WTC11 (cell line): ENCODE measurements at regions not wholly inside any gene's neighbourhood (a gene's known extent, or its start where the extent isn't known, plus 50 kb on each side); places are given as distances from the start of the nearest gene placed in this dataset.

Experiments used
- ATAC-seq: fragments of 200-7000 bp; cut with Tn5 transposase; 2 replicates; pipeline ENCODE4 v1.10.0; 2021; ENCODE audit warnings: mild to moderate bottlenecking, moderate library complexity
- CTCF ChIA-PET: fragments of 300-600 bp; sonication (Branson Sonifier 250); formaldehyde crosslinking; loops from one replicate; lab custom pipeline; 2021; ENCODE audit warnings: antibody characterized with exemption; lab: Charles Lee
- POLR2A ChIA-PET: fragments of 350-600 bp; sonication (Branson Sonifier 250); formaldehyde crosslinking; loops from one replicate; lab custom pipeline; 2021; ENCODE audit warnings: antibody characterized with exemption; lab: Charles Lee
- DNase-seq: peaks from one replicate; pipeline ENCODE4 v3.0.0; 2021; ENCODE audit warnings: low spot score
- H3K27ac Mint-ChIP-seq: 2 replicates; pipeline ENCODE4 v1.8.0; 2021; ENCODE audit warnings: mixed read lengths
- H3K27me3 Mint-ChIP-seq: 2 replicates; pipeline ENCODE4 v1.8.0; 2021; ENCODE audit warnings: low read depth, mild to moderate bottlenecking, moderate library complexity, mixed read lengths
- H3K36me3 Mint-ChIP-seq: 2 replicates; pipeline ENCODE4 v1.8.0; 2021; ENCODE audit warnings: mixed read lengths
- H3K4me1 Mint-ChIP-seq: 2 replicates; pipeline ENCODE4 v1.8.0; 2022; ENCODE audit warnings: mixed read lengths
- H3K4me3 Mint-ChIP-seq: 2 replicates; pipeline ENCODE4 v1.8.0; 2021; ENCODE audit warnings: mild to moderate bottlenecking, moderate library complexity, mixed read lengths
- H3K9me3 Mint-ChIP-seq: 2 replicates; pipeline ENCODE4 v1.8.0; 2021; ENCODE audit warnings: mixed read lengths
- CREM ChIP-seq: sonication (generic); formaldehyde crosslinking; IDR thresholded peaks from 2 replicates; pipeline ENCODE4 v1.8.1; 2022; ENCODE audit warnings: mild to moderate bottlenecking, missing genetic modification reagents, moderate library complexity
- FOXK1 ChIP-seq: sonication (generic); formaldehyde crosslinking; IDR thresholded peaks from 2 replicates; pipeline ENCODE4 v1.8.0; 2022; ENCODE audit warnings: mild to moderate bottlenecking, moderate library complexity, missing genetic modification reagents
- GRHL2 ChIP-seq: fragments of 250-450 bp; sonication (Bioruptor Pico); IDR thresholded peaks from 2 replicates; pipeline ENCODE4 v1.8.0; 2022; ENCODE audit warnings: mild to moderate bottlenecking, moderate library complexity; ENCODE audit not compliant: insufficient replicate concordance, severe bottlenecking
- IRF2 ChIP-seq: sonication (generic); formaldehyde crosslinking; IDR thresholded peaks from 2 replicates; pipeline ENCODE4 v1.8.0; 2022; ENCODE audit warnings: low read depth, missing genetic modification reagents, borderline replicate concordance
- KAT7 ChIP-seq: sonication (generic); formaldehyde crosslinking; IDR thresholded peaks from 2 replicates; pipeline ENCODE4 v1.8.1; 2023; ENCODE audit warnings: missing genetic modification reagents, mild to moderate bottlenecking, borderline replicate concordance
- NR1H2 ChIP-seq: sonication (generic); formaldehyde crosslinking; IDR thresholded peaks from 2 replicates; pipeline ENCODE4 v1.9.0; 2021; ENCODE audit warnings: mild to moderate bottlenecking, moderate library complexity, missing genetic modification reagents
- NR2C2 ChIP-seq: sonication (generic); formaldehyde crosslinking; IDR thresholded peaks from 2 replicates; pipeline ENCODE4 v1.8.0; 2022; ENCODE audit warnings: mild to moderate bottlenecking, missing genetic modification reagents
- RELA ChIP-seq: sonication (generic); formaldehyde crosslinking; IDR thresholded peaks from 2 replicates; pipeline ENCODE4 v1.8.1; 2022; ENCODE audit warnings: missing genetic modification reagents, mild to moderate bottlenecking, borderline replicate concordance
- ZNF138 ChIP-seq: sonication (generic); formaldehyde crosslinking; conservative IDR thresholded peaks from 2 replicates; pipeline ENCODE4 v1.8.1; 2022; ENCODE audit warnings: mild to moderate bottlenecking, moderate library complexity, missing genetic modification reagents
- ZNF396 ChIP-seq: fragments of 250-450 bp; sonication (Bioruptor Pico); IDR thresholded peaks from 2 replicates; pipeline ENCODE4 v1.8.0; 2021; ENCODE audit warnings: mild to moderate bottlenecking, moderate library complexity, borderline replicate concordance
- ZNF423 ChIP-seq: fragments of 250-450 bp; sonication (Bioruptor Pico); IDR thresholded peaks from 2 replicates; pipeline ENCODE4 v2.1.2; 2022; ENCODE audit warnings: mild to moderate bottlenecking, moderate library complexity
- TF ChIP-seq, protein P1 (sequence below): sonication (generic); formaldehyde crosslinking; IDR thresholded peaks from 2 replicates; pipeline ENCODE4 v1.8.0; 2022; ENCODE audit warnings: missing genetic modification reagents
- TF ChIP-seq, protein P2 (sequence below): sonication (generic); formaldehyde crosslinking; IDR thresholded peaks from 2 replicates; pipeline ENCODE4 v1.8.1; 2022; ENCODE audit warnings: low read depth, missing genetic modification reagents, borderline replicate concordance
- TF ChIP-seq, protein P3 (sequence below): fragments of 250-450 bp; sonication (Bioruptor Pico); IDR thresholded peaks from 2 replicates; pipeline ENCODE4 v1.8.0; 2021; ENCODE audit warnings: mild to moderate bottlenecking
- TF ChIP-seq, protein P4 (sequence below): sonication (generic); formaldehyde crosslinking; IDR thresholded peaks from 2 replicates; pipeline ENCODE4 v1.8.1; 2022; ENCODE audit warnings: mild to moderate bottlenecking, moderate library complexity, missing genetic modification reagents
- TF ChIP-seq, protein P5 (sequence below): fragments of 250-450 bp; sonication (Bioruptor Pico); IDR thresholded peaks from 2 replicates; pipeline ENCODE4 v1.9.0; 2021; ENCODE audit warnings: moderate library complexity, mild to moderate bottlenecking, inconsistent platforms, borderline replicate concordance
- TF ChIP-seq, protein P6 (sequence below): fragments of 250-450 bp; sonication (Bioruptor Pico); IDR thresholded peaks from 2 replicates; pipeline ENCODE4 v1.9.0; 2021; ENCODE audit warnings: mild to moderate bottlenecking
- TF ChIP-seq, protein P7 (sequence below): sonication (generic); formaldehyde crosslinking; IDR thresholded peaks from 2 replicates; pipeline ENCODE4 v1.8.1; 2023; ENCODE audit warnings: mild to moderate bottlenecking, missing genetic modification reagents, borderline replicate concordance

DNA sequence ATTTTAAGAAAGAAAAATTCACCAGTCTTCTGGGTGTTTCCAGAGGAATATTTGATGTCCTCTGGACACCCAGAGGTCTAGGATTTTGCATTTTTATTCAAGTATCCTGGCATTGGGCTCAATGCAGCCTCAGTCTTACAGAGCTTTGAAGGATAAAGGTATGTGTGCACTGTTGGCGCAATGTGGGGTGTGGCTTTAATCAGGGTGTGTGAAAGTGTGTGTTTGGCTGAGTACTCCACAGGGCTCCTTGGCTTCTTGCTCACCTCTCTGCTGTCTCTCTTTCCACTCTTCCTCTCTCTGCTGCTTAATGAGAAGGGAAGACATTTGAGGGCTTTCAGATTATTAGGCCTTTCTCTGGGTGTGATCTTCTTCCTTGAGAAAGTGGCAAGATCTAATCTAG lies 193.3 kb upstream of the CCND2 start:
- ATAC-seq, result no peak
- Mint-ChIP-seq H3K9me3 (peaks cover 13% of the 10 kb centered on the region), H3K4me1 (no peaks in the 10 kb centered on the region), H3K36me3 (peaks cover 3% of the 10 kb centered on the region; the same call in 1 of the 2 replicates), H3K27ac (no peak overlapping the region), H3K27me3 (peaks cover 3% of the 10 kb centered on the region; the same call in 1 of the 2 replicates), H3K4me3 (no peak overlapping the region)
- ChIA-PET POLR2A (no interaction called here), CTCF (no interaction called here)
- DNase-seq, result no peak
- TF ChIP-seq ZNF396 (CRISPR knock-in tag) (no peak), ZNF423 (no peak), NR2C2 (CRISPR knock-in tag) (no peak), FOXK1 (no peak), IRF2 (CRISPR knock-in tag) (no peak), RELA (CRISPR knock-in tag) (no peak), KAT7 (no peak), ZNF138 (CRISPR knock-in tag) (no peak), NR1H2 (CRISPR knock-in tag) (no peak)
- TF ChIP-seq, protein P1, sequence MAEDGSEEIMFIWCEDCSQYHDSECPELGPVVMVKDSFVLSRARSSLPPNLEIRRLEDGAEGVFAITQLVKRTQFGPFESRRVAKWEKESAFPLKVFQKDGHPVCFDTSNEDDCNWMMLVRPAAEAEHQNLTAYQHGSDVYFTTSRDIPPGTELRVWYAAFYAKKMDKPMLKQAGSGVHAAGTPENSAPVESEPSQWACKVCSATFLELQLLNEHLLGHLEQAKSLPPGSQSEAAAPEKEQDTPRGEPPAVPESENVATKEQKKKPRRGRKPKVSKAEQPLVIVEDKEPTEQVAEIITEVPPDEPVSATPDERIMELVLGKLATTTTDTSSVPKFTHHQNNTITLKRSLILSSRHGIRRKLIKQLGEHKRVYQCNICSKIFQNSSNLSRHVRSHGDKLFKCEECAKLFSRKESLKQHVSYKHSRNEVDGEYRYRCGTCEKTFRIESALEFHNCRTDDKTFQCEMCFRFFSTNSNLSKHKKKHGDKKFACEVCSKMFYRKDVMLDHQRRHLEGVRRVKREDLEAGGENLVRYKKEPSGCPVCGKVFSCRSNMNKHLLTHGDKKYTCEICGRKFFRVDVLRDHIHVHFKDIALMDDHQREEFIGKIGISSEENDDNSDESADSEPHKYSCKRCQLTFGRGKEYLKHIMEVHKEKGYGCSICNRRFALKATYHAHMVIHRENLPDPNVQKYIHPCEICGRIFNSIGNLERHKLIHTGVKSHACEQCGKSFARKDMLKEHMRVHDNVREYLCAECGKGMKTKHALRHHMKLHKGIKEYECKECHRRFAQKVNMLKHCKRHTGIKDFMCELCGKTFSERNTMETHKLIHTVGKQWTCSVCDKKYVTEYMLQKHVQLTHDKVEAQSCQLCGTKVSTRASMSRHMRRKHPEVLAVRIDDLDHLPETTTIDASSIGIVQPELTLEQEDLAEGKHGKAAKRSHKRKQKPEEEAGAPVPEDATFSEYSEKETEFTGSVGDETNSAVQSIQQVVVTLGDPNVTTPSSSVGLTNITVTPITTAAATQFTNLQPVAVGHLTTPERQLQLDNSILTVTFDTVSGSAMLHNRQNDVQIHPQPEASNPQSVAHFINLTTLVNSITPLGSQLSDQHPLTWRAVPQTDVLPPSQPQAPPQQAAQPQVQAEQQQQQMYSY, result no peak
- TF ChIP-seq, protein P2, sequence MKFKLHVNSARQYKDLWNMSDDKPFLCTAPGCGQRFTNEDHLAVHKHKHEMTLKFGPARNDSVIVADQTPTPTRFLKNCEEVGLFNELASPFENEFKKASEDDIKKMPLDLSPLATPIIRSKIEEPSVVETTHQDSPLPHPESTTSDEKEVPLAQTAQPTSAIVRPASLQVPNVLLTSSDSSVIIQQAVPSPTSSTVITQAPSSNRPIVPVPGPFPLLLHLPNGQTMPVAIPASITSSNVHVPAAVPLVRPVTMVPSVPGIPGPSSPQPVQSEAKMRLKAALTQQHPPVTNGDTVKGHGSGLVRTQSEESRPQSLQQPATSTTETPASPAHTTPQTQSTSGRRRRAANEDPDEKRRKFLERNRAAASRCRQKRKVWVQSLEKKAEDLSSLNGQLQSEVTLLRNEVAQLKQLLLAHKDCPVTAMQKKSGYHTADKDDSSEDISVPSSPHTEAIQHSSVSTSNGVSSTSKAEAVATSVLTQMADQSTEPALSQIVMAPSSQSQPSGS (CRISPR knock-in tag), result no peak

DNA sequence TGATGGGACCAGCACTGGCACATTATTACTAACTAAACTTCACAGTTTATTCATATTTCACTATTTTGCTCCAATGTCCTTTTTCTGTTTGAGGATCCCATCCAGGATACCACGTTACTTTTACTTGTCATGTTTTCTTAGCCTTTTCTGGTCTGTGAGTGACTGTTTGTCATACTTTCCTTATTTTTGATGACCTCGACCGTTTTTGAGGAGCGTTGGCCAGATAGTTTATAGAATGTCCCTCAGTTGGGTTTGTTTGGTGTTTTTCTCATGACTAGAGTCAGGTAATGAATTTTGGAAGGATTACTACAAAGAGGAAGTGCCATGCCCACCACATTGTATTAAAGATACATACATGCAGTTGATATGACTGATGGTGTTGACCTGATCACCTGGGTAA lies 199.4 kb upstream of the CCND2 start:
- TF ChIP-seq, protein P3, sequence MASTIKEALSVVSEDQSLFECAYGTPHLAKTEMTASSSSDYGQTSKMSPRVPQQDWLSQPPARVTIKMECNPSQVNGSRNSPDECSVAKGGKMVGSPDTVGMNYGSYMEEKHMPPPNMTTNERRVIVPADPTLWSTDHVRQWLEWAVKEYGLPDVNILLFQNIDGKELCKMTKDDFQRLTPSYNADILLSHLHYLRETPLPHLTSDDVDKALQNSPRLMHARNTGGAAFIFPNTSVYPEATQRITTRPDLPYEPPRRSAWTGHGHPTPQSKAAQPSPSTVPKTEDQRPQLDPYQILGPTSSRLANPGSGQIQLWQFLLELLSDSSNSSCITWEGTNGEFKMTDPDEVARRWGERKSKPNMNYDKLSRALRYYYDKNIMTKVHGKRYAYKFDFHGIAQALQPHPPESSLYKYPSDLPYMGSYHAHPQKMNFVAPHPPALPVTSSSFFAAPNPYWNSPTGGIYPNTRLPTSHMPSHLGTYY (CRISPR knock-in tag), result no peak
- TF ChIP-seq, protein P4, sequence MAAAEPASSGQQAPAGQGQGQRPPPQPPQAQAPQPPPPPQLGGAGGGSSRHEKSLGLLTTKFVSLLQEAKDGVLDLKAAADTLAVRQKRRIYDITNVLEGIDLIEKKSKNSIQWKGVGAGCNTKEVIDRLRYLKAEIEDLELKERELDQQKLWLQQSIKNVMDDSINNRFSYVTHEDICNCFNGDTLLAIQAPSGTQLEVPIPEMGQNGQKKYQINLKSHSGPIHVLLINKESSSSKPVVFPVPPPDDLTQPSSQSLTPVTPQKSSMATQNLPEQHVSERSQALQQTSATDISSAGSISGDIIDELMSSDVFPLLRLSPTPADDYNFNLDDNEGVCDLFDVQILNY (CRISPR knock-in tag), result no peak
- DNase-seq (no peak), ATAC-seq (no peak)
- Mint-ChIP-seq H3K27ac (no peak overlapping the region), H3K36me3 (peaks cover 7% of the 10 kb centered on the region; the same call in 1 of the 2 replicates), H3K4me3 (no peak overlapping the region), H3K9me3 (peaks cover 30% of the 10 kb centered on the region), H3K27me3 (no peaks in the 10 kb centered on the region; the same call in 1 of the 2 replicates), H3K4me1 (no peaks in the 10 kb centered on the region)
- POLR2A ChIA-PET, result no interaction called here
- CTCF ChIA-PET, result no interaction called here

DNA sequence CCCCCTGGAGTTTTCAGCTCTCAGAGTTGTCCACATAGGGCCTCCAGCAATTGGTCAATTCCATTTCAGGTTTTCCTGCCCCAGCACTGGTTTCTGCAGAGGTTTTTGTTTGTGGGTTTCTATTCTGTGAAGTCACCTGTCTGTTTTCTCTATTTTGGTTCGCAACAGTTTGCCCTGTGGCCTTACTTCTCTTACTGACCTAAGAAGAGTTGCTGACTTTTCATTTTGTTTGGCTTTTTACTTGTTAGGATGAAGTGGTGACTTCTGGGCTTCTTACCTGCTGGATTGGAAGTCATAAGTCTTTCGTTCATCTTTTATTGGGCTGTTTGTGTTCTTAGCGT lies 196.4 kb upstream of the PARP11 start:
- CTCF ChIA-PET, result no interaction called here
- H3K4me1 Mint-ChIP-seq, result no peaks in the 10 kb centered on the region
- H3K27ac Mint-ChIP-seq, result no peak overlapping the region
- TF ChIP-seq, protein P5, sequence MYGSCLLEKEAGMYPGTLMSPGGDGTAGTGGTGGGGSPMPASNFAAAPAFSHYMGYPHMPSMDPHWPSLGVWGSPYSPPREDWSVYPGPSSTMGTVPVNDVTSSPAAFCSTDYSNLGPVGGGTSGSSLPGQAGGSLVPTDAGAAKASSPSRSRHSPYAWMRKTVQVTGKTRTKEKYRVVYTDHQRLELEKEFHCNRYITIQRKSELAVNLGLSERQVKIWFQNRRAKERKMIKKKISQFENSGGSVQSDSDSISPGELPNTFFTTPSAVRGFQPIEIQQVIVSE, result no peak
- TF ChIP-seq, protein P6, sequence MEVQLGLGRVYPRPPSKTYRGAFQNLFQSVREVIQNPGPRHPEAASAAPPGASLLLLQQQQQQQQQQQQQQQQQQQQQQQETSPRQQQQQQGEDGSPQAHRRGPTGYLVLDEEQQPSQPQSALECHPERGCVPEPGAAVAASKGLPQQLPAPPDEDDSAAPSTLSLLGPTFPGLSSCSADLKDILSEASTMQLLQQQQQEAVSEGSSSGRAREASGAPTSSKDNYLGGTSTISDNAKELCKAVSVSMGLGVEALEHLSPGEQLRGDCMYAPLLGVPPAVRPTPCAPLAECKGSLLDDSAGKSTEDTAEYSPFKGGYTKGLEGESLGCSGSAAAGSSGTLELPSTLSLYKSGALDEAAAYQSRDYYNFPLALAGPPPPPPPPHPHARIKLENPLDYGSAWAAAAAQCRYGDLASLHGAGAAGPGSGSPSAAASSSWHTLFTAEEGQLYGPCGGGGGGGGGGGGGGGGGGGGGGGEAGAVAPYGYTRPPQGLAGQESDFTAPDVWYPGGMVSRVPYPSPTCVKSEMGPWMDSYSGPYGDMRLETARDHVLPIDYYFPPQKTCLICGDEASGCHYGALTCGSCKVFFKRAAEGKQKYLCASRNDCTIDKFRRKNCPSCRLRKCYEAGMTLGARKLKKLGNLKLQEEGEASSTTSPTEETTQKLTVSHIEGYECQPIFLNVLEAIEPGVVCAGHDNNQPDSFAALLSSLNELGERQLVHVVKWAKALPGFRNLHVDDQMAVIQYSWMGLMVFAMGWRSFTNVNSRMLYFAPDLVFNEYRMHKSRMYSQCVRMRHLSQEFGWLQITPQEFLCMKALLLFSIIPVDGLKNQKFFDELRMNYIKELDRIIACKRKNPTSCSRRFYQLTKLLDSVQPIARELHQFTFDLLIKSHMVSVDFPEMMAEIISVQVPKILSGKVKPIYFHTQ (CRISPR knock-in tag), result no peak
- TF ChIP-seq CREM (CRISPR knock-in tag), result no peak
- no peak for TF ChIP-seq GRHL2 (CRISPR knock-in tag)
- TF ChIP-seq, protein P7, sequence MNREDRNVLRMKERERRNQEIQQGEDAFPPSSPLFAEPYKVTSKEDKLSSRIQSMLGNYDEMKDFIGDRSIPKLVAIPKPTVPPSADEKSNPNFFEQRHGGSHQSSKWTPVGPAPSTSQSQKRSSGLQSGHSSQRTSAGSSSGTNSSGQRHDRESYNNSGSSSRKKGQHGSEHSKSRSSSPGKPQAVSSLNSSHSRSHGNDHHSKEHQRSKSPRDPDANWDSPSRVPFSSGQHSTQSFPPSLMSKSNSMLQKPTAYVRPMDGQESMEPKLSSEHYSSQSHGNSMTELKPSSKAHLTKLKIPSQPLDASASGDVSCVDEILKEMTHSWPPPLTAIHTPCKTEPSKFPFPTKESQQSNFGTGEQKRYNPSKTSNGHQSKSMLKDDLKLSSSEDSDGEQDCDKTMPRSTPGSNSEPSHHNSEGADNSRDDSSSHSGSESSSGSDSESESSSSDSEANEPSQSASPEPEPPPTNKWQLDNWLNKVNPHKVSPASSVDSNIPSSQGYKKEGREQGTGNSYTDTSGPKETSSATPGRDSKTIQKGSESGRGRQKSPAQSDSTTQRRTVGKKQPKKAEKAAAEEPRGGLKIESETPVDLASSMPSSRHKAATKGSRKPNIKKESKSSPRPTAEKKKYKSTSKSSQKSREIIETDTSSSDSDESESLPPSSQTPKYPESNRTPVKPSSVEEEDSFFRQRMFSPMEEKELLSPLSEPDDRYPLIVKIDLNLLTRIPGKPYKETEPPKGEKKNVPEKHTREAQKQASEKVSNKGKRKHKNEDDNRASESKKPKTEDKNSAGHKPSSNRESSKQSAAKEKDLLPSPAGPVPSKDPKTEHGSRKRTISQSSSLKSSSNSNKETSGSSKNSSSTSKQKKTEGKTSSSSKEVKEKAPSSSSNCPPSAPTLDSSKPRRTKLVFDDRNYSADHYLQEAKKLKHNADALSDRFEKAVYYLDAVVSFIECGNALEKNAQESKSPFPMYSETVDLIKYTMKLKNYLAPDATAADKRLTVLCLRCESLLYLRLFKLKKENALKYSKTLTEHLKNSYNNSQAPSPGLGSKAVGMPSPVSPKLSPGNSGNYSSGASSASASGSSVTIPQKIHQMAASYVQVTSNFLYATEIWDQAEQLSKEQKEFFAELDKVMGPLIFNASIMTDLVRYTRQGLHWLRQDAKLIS (CRISPR knock-in tag), result no peak

More for the DNA sequence above, 196.4 kb upstream of the PARP11 start:
- POLR2A ChIA-PET, result no interaction called here
- H3K4me3 Mint-ChIP-seq, result no peak overlapping the region
- DNase-seq (no peak), ATAC-seq (no peak)
- H3K9me3 Mint-ChIP-seq, result peaks cover 15% of the 10 kb centered on the region
- H3K36me3 Mint-ChIP-seq, result 0 out of 2 replicates have a peak, but pooled peaks cover 4% of the 10 kb centered on the region
- H3K27me3 Mint-ChIP-seq, result no peaks in the 10 kb centered on the region
